Fibroblast of peridontal ligament (primary cell): ENCODE measurements at regions not wholly inside any gene's neighbourhood (a gene's known extent, or its start where the extent isn't known, plus 50 kb on each side); places are given as distances from the start of the nearest gene placed in this dataset.
"Not testable (repeated sequence)": the region's sequence is repeated elsewhere in the genome, so short reads cannot be mapped to it uniquely, and the experiment has no call there.

Experiments used
- DNase-seq: peaks from one replicate; pipeline ENCODE4 v3.0.0-alpha.2; 2010; ENCODE audit errors: extremely low read depth

DNA sequence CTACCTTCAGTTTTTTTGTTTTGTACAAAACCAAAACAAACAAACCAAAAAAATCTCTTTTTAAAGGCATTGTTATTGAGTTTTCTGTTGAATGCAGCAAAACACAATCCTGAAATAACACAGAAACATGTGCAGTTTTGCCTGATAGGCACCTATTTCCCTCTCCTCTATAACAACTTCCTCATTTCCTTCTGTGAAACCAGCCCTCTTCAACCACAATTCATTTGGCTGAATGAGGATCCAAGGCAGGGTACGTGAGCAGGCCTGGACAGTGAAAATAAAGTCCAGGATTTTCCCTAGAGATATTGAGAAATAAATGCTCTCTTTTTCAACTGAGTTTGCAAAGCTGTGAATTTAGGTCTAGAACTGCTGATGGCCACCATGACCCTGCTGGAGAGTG lies 134.8 kb upstream of the LARP1 start:
- DNase-seq = no peak

DNA sequence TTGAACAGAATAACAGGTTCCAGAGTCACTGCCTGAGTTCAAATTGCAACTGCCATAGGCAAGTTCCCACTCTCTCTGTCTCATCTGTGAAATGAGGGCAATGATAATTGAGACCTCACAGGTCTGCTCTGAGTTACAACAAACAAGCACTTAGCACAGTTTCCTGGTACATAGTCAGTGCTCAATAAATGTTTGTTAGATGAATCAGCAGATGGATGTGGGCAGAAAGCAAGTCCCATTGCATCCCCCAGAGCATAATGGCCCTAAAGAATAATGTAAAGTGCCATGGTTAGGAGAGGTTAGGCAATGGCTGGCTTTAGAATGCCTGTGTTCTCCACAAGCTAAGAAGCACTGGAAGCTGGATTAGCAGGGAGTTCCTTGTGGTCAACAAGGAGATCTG lies 136.5 kb upstream of the LARP1 start:
- no peak for DNase-seq

DNA sequence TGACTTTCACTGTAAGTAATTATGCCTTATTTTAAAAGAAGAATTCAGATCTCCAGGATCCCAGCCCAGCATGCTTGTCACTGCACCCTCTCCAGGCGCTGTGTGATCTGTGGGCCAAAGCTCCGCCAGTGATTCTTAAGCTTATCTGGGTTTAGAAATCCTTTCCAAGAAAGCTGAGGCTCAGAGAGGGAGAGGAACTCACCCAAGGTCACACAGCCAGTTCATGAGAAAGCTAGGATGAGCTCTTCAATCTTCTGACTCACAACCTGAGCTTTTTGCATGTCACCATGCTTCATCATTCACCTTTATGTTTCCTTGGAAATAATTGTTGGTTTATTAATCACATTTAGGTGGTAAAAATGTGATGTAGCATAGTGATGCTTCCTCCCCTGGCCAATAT lies 136.6 kb upstream of the HAND1 start:
- DNase-seq = no peak

DNA sequence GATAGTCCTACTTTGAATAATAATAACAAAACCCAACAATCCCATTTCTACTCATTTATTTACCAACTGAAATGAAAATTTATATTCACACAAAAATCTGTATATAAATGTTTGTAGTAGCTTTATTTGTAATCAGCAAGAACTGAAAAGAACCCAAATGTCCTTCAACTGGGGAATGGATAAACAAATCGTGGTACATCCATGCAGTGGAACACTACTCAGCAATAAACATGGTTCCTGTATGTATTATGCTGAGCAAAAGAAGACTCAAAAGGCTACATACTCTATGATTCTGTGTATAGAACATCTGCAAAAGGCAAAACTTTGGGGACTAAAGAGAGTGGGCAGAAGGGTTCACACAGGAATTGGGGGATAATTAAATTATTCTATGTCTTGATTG lies 136.1 kb upstream of the HAND1 start:
- DNase-seq = no peak

DNA sequence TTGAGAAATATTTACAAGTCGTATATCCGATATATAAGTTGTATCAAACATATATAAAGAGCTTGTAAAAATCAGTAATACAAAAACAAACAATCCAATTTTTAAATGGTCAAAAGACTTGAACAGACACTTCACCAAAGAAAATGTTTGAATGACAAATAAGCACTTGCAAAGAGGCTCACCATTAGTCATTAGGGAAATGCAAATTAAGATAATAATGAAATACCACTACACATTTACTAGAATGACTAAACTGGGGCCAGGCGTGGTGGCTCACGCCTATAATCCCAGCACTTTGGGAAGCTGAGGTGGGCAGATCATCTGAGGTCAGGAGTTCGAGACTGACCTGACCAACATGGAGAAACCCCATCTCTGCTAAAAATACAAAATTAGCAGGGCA lies 134.6 kb upstream of the HAND1 start:
- no peak for DNase-seq

DNA sequence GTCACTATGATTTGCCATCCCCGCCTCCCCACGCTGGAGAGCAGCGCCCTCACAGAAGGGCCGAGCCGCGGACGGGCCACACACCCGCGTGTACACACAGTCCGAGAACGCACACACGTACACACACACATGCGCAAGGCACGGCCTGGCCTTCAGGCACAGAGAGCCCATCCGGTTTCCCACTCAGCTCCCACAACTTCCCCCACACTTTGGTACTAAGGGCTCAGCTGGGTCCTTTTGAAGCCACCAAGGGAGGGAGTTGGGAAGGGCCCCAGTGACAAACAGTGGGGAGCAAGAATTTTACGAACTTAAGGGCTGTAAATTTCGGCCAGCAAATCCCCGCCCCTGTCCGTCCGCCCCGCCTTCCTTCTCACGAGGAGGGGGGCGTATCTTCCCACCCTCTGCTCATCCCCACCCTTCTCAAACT lies 133.3 kb upstream of the HAND1 start:
- DNase-seq = peak; percentile 12

DNA sequence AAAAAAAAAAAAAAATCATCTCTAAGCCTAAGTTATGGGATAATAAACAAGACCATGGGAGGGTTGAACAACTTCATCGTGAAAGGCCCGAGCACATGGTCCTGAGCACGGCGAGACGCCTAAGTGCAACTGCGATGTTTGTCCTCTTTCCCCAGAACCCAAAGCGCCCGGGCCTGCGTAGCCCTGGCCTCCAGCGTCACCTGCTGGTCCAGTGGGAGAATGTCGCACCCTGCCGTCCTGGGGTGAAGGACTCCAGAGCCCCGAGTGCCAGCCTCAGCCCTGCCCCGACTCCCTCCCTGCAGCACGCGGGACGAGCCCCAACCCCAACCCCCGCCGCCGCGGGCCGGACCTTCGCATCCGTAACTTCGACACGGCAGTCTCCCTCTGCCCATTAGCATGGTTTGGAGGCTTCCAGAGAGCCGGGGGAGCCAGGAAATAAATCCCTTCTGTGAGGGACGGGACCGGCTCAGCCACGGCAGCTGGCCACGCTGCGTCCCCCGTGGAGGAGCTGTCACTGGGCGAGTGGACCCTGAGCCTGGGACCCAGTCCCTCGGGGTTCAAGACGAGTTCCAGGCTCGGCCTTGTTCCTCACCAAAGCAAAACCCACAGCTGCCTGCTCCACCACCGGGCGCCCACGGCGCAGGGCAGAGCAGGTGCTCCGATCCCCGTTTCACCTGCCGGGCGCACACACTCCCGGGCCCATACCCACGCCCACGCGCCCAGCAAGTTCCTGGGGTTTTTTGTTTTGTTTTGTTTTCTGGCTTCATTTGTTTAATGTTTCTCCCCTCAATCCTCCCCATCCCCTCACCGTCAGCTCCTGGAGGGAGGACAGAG lies 132.5 kb upstream of the HAND1 start:
- peak; percentile 62 for DNase-seq

DNA sequence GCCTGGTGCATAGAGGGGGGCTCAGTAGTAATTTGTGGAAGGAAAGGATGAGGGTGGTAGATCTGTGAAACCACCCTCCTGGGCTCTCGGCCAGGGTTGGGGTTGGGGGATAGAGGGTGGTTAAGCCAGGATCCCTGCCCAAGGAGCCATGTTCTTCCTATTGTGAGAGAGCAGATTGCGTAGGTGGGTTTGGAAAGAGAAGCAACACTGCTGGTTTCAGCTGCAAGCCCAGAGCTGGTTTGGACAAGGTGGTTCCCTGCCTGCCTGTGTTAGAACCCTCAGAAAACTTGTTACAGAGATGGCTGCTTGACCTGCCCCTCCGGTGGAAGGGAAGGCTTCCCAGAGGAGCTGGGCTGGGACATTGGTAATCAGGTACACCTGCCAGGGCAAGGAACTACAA lies 131.2 kb upstream of the HAND1 start:
- DNase-seq = no peak

DNA sequence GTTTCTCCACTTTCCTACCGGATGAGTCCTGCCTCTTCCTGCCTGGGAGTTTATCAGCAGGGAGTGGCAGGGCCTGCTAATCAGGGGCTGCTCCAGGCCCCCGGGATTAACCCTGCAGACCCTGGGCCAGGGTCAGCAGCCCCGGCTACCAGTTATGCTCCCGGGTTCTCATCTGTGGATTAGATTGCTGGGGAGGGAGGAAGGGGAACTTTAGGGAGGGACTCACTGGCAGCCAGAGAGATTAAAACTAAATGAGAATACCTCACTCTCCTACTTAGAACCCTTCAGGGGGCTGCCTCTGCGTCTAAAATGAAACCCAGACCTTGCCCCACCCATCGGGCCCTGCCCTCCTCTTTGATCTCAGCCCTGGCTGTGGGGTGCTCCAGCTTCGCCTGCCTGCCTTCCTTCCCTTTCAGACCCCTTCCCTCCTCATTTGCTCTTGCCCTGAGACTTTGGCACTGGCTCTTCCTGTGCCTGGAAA lies 130.5 kb upstream of the HAND1 start:
- no peak for DNase-seq

DNA sequence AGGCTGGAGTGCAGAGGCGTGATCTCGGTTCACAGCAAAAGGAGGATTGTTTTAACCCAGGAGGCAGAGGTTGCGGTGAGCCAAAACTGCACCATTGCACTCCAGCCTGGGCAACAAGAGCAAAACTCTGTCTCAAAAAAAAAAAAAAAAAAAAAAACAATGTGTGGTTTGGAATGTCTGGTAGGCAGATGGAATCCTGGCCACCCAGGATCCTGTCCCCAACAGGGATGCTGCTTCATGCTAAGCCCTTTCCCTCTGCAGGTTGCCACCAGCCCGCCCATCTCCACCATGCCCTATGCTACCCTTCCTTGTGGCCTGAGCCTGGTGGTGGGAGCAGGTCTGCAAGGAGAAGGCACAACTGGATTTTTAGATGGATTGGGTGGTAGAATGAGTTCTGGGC lies 129.7 kb upstream of the HAND1 start:
- no peak for DNase-seq

DNA sequence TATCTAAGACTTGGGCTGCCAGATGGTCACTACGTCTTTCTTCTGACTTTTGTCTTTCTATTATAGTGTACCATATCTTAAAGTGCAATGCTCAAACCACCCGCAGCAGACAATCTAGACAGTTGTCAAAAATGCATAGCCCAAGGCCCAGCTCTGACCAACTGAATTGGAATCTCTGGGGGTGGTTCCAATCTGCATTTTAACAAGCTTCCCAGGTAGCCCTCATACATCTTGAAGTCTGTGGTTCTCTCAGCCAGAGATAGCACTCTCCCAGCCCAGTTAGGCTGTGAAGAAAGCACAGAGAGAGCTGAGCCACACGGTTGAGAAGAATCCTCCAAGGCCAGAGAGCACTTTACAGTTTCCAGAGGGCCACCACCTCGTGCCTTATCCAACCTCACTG lies 128.2 kb upstream of the HAND1 start:
- no peak for DNase-seq

DNA sequence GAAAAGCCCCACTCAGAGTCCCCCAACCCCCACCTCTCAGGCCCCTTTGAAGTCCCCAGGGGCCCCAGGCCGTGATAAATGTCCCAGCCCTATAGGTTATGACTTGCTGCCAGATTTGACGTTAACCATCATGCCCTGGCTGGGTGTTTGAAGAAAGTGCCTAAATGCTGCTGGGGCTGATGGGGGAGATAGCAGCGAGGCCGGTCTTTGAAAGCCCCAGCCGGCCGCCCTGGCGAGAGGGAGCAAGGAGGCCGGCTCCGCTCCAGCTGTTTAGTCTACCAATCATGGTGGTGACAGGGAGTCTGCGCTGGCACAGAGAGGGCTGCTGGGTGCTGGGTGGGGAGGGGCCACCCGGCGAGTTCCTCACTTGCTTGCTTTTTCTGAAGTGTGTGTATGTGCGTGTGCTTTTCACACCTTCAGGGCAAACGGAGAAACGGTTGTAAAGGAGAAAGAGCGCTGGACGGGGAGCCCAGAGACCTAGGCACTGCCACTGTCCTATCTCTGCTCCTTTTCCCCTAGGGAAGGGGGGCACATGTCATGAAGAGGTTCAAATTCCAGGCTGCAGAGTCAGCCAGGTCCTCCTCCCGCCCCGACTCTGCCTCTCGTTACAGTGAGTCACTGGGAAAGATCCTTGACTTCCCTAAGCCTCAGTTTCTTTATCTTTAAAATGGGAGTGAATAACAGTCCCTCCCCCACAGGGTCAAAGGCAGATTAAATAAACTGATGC lies 126.1 kb upstream of the HAND1 start:
- peak; percentile 15 for DNase-seq

DNA sequence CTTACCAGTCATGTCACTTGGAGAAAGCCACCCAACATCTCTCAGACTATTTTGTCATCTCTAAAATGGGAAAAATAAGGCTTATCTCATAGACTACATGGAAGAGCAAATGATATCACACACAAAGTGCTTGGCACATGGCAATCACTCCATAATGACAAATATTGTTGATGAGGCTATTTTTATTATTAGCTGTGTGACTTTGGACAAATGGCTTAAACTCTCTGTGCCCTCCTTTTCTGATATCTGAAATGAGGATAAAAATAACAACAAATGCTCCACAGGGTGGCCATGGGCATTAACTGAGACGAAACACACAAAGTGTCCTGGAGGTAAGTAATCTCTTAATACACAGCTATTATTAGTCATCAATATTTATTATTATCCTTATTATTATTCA lies 125.5 kb upstream of the HAND1 start:
- no peak for DNase-seq

DNA sequence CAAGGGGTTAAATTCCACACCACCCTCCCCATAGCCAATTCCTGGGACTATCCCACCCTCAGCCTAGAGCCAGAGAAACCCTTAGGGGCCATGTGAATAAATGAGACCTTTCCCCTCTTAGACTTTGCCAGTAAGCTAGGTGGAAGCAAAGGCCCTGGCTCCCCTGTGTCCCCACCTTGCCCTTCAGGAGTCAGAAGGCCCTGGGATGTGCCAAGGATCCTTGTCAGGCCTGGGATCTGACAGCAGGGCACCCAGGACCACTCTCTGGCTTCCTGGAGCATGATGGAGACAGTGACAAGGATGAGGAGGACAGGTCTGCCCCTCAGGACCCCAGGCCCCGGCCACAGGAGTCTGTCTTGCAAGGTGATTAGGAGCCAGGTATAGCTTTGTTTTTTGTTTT lies 125.0 kb upstream of the HAND1 start:
- no peak for DNase-seq

DNA sequence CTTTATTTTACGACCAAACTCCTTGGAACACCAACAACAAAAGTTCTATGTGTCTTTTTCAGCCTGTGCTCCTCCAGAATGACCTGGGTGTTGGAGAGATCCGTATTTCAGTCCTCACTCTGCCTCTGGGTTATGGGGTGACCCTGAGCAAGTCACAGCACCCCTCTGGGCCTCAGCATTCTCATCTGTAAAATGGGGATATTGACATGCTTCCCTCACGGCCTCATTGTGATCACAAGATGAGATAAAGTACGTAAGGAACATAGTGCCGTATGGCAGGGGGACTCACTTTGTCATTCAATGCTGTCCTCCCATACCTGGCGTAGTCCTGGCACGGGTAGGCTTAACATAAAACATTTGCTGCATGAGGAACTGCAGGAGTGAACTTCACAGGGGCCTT lies 123.0 kb upstream of the HAND1 start:
- DNase-seq = no peak

DNA sequence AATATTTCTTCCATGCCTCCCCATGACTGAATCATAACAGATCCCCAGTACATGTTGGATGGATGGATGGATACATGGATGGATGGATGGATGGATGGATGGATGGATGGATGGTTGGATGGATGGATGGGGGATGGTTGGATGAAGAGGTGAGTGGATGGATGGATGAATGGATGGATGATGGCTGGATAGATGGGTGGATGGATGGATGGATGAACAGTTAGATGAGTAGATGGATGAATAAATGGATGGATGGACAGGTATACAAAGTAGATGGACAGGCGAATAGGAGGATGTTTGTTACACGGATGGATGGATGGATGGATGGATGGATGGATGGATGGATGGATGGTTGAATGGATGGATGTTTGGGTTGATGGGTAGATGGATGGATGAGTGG lies 120.0 kb upstream of the HAND1 start:
- no peak for DNase-seq

DNA sequence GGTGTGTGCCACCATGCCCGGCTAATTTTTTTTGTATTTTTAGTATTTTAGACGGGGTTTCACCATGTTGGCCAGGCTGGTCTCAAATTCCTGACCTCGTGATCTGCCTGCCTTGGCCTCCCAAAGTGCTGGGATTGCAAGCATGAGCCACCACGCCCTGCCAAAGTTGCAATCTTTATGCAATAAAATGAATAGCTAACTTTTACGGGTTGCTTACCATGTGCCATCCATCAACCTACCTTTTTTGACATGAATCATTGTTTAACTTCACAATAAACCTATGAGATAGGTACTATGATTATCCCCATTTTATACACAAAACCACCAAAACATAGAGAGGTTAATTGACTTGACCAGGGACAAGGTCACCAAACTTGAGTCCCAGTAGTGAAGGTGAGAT lies 118.8 kb upstream of the HAND1 start:
- DNase-seq = not testable (repeated sequence)

DNA sequence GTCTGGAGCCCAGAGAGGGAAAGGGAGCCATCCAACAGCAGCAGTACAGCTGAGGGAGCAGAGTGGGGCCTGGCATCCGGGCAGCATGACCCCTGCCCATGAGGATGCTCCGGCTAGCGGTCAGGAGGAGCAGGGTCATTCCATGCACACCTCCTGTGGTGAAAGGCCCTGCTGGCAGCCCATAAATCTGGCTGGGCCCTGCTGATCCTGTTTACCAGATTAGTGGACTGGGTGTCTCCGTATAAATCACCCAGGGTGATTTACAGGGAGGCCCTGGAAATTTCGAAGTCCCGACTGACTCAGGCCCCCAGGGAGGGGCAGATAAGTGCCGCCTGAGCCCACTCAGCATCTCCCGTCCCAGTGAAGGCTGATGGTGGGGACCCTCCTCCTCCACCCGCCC lies 117.6 kb upstream of the HAND1 start:
- DNase-seq = no peak

DNA sequence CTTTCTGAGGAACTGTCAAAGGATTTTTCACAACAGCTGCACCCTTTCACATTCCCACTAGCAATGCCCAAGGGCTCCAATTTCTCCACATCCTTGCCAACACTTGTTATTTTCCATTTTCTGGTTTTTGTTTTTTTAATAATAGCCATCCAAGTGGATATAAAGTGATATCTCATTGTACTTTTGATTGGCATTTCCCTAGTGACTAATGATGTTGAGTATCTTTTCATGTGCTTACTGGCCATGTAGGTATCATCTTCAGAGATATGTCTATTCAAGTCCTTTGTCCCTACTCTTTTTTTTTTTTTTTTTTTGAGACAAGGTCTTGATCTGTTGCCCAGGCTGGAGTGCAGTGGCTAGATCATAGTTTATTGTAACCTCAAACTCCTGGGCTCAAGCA lies 115.8 kb upstream of the HAND1 start:
- no peak for DNase-seq

DNA sequence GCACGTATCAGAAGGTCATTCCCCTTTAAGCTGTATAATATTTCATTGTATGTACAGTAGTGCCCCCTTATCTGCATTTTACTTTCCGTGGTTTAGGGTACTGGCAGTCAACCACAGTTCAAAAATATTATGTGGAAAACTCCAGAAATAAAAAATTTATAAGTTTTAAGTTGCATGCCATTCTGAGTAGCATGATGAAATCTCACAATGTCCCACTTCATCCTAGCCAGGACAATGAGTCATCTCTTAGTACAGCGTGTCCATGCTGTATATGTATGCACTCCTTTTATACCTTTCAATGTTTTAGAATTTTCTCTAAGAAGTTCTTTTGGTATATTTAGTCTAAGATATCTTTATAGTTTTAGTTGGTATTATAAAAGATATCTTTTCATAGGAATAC lies 115.0 kb upstream of the HAND1 start:
- DNase-seq = peak; percentile 35

DNA sequence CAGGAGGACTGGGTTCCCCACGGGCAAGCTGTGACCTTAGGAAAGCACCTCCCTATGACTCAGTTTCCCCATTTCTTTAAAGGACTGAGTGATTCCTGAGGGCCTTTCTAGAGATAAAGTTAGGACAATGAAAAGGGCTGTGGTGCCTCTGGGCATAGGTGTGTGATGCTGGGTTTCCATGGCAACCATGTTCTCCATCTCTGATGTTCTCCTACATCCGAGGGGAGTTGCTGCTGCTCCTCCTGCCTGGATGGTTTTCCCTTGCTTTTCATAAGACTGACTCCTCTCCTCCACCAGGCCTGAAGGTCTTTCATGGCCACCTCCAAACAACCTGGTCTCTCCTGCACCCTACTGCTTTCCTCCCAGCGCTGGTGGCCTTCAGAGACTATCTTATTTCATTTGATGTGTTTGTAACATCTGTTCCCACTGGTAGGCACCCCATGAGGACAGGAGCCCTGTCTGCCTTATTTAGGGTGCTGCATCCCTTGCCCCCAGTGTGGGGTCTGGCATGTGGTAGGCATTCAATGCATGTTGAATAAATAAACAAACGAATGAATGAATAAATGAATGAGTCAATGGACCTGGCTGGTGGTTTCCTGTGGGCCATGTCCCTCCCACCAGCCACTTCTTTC lies 112.2 kb upstream of the HAND1 start:
- no peak for DNase-seq

DNA sequence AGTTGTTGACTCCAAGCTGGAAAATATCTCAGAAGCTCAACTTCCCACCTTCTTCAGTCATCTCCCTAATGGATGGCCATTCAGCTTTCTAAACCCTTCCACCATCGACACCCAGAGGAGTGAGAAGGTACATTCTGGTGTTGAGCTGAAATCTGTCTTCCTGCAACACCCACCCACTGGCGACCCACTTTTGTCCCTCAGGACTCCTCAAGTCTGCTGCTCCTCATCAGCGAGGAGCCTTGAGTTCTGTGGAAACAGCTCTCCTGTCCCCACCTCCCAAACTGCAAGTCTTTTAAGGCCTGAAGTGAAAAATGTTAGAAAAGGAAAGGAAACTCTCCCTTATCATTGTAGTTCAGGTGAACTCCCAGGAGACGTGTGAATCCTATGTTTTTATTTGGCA lies 111.5 kb upstream of the HAND1 start:
- no peak for DNase-seq
